ENCODE measurements at regions not wholly inside any gene's neighbourhood (a gene's known extent, or its start where the extent isn't known, plus 50 kb on each side); places are given as distances from the start of the nearest gene placed in this dataset.

- no peaks in the 10 kb centered on the region for H3K36me3 ChIP-seq (ENCODE audit: insufficient read depth)
- H3K4me3 Mint-ChIP-seq: no peak overlapping the region
- TF ChIP-seq CREB1 (CRISPR knock-in tag; IDR thresholded peaks at IDR 0.05; ENCODE audit: low read depth) (no peak), NANOG (IDR thresholded peaks at IDR 0.05; ENCODE audit: borderline replicate concordance) (no peak), POLR2AphosphoS5 (IDR thresholded peaks at IDR 0.05; ENCODE audit: low read depth) (no peak), REST (IDR thresholded peaks at IDR 0.05; ENCODE audit: unreplicated experiment) (no peak), STAT1 (IDR thresholded peaks at IDR 0.05; ENCODE audit: unreplicated experiment) (no peak), ZNF114 (CRISPR knock-in tag; IDR thresholded peaks at IDR 0.05) (no peak), EZH2 (IDR thresholded peaks at IDR 0.05; ENCODE audit: low read depth, unreplicated experiment) (no peak), ETS1 (IDR thresholded peaks at IDR 0.05) (no peak), JUNB (IDR thresholded peaks at IDR 0.05; ENCODE audit: unreplicated experiment) (no peak), ZNF331 (CRISPR knock-in tag; IDR thresholded peaks at IDR 0.05; ENCODE audit: low read depth) (no peak)
Measured at GRCh38 chr13:90388887-90389452, 958.5 kb upstream of the MIR17HG start.

GRCh38 chr13:90389537-90389936 is 958.0 kb upstream of the MIR17HG start:
- Mint-ChIP-seq H3K4me3 (no peak overlapping the region), H3K27me3 (ENCODE audit: insufficient read depth, low read depth, poor library complexity) (peaks cover 3% of the 10 kb centered on the region), H3K9me3 (peaks cover 23% of the 10 kb centered on the region), H3K4me1 (no peaks in the 10 kb centered on the region), H3K27ac (no peak overlapping the region), H3K36me3 (ENCODE audit: low read depth) (peaks cover 21% of the 10 kb centered on the region)
- H3K9me2 ChIP-seq (ENCODE audit: insufficient read depth): 0 out of 2 replicates have a peak, but pooled peaks cover 5% of the 10 kb centered on the region
- no peaks in the 10 kb centered on the region for H4K20me1 ChIP-seq (replicated peaks; ENCODE audit: insufficient read depth)
- ATAC-seq (no peak), DNase-seq (ENCODE audit: low spot score) (no peak)
- H2AFZ ChIP-seq: no peak overlapping the region
- no peak overlapping the region for H3K4me2 ChIP-seq
- no peaks in the 10 kb centered on the region for H3K27me3 ChIP-seq (ENCODE audit: insufficient read depth)
- H3K4me1 ChIP-seq (ENCODE audit: insufficient read depth): no peaks in the 10 kb centered on the region
- no peaks in the 10 kb centered on the region for H3F3A ChIP-seq (replicated peaks; ENCODE audit: low read depth)
- H3K27ac ChIP-seq (ENCODE audit: low read depth): no peak overlapping the region
- no peak overlapping the region for H3K4me3 ChIP-seq
- H3K36me3 ChIP-seq (ENCODE audit: insufficient read depth): no peaks in the 10 kb centered on the region
- H3K79me2 ChIP-seq (replicated peaks; ENCODE audit: insufficient read depth): no peaks in the 10 kb centered on the region
- TF ChIP-seq POLR2AphosphoS5 (IDR thresholded peaks at IDR 0.05; ENCODE audit: low read depth): no peak
- TF ChIP-seq ZNF462 (CRISPR knock-in tag; IDR thresholded peaks at IDR 0.05): no peak
- no peak for TF ChIP-seq STAT1 (IDR thresholded peaks at IDR 0.05; ENCODE audit: unreplicated experiment)
- no peak for TF ChIP-seq ZNF331 (CRISPR knock-in tag; IDR thresholded peaks at IDR 0.05; ENCODE audit: low read depth)

More at GRCh38 chr13:90388887-90389452, 958.5 kb upstream of the MIR17HG start:
- peaks cover 3% of the 10 kb centered on the region for H3K27me3 Mint-ChIP-seq (ENCODE audit: insufficient read depth, low read depth, poor library complexity)
- DNase-seq (ENCODE audit: low spot score) (no peak), ATAC-seq (no peak)
- no peak overlapping the region for H3K27ac Mint-ChIP-seq
- H4K20me1 ChIP-seq (replicated peaks; ENCODE audit: insufficient read depth): no peaks in the 10 kb centered on the region
- H3K4me1 Mint-ChIP-seq: no peaks in the 10 kb centered on the region
- H3K4me1 ChIP-seq (ENCODE audit: insufficient read depth): no peaks in the 10 kb centered on the region
- peaks cover 21% of the 10 kb centered on the region for H3K36me3 Mint-ChIP-seq (ENCODE audit: low read depth)
- no peak overlapping the region for H3K4me3 ChIP-seq
- H3K9me2 ChIP-seq (ENCODE audit: insufficient read depth): 0 out of 2 replicates have a peak, but pooled peaks cover 5% of the 10 kb centered on the region
- H2AFZ ChIP-seq: no peak overlapping the region
- H3K27ac ChIP-seq (ENCODE audit: low read depth): no peak overlapping the region
- no peaks in the 10 kb centered on the region for H3K27me3 ChIP-seq (ENCODE audit: insufficient read depth)
- H3K9me3 Mint-ChIP-seq: peaks cover 23% of the 10 kb centered on the region
- no peaks in the 10 kb centered on the region for H3K79me2 ChIP-seq (replicated peaks; ENCODE audit: insufficient read depth)
- no peak overlapping the region for H3K4me2 ChIP-seq
- H3F3A ChIP-seq (replicated peaks; ENCODE audit: low read depth): no peaks in the 10 kb centered on the region

All from GM23338 (cell line).